GM12891 (cell line): ENCODE measurements at regions not wholly inside any gene's neighbourhood (a gene's known extent, or its start where the extent isn't known, plus 50 kb on each side); places are given as distances from the start of the nearest gene placed in this dataset.

Source experiments
- POLR2A ChIP-seq: IDR thresholded peaks from 2 replicates; pipeline ENCODE4 v1.6.1; 2011; ENCODE audit warnings: low read depth, low read length, control low read depth
- TAF1 ChIP-seq: IDR thresholded peaks from 2 replicates; pipeline ENCODE4 v1.6.1; 2011; ENCODE audit warnings: low read depth, low read length, control low read depth

GRCh38 chr18:76578571-76579300, 83.7 kb upstream of the ZNF516 start:
- TF ChIP-seq POLR2A (no peak), TAF1 (no peak)
